Cardiac muscle cell (in vitro differentiated cells and primary cell): ENCODE measurements at regions not wholly inside any gene's neighbourhood (a gene's known extent, or its start where the extent isn't known, plus 50 kb on each side); places are given as distances from the start of the nearest gene placed in this dataset.

Experiments
- DNase-seq, 2 donors: peaks; one replicate each; pipeline versions ENCODE4 v3.0.0 to v3.0.0-alpha.2; 2010 to 2017; ENCODE audit warnings: low read depth in 1 of 2, low spot score in 1 of 2
- H3K27ac ChIP-seq: fragments of 200-600 bp; sonication (generic); 2 replicates; pipeline ENCODE4 v1.5.1; 2016
- H3K27me3 ChIP-seq: fragments of 200-600 bp; sonication (generic); 2 replicates; pipeline ENCODE4 v1.6.0; 2016; ENCODE audit warnings: control low read depth
- H3K36me3 ChIP-seq: fragments of 200-600 bp; sonication (generic); 2 replicates; pipeline ENCODE4 v1.5.1; 2016; ENCODE audit warnings: control low read depth
- H3K4me1 ChIP-seq: fragments of 200-600 bp; sonication (generic); 2 replicates; pipeline ENCODE4 v1.8.1; 2017; ENCODE audit warnings: low read depth, mild to moderate bottlenecking, mixed run types
- H3K4me3 ChIP-seq: fragments of 200-600 bp; sonication (generic); 2 replicates; pipeline ENCODE4 v1.5.1; 2016; ENCODE audit warnings: mild to moderate bottlenecking
- H3K9me3 ChIP-seq: fragments of 200-600 bp; sonication (generic); 2 replicates; pipeline ENCODE4 v1.5.1; 2017; ENCODE audit warnings: low read depth, mild to moderate bottlenecking, control low read depth
- CTCF ChIP-seq: IDR thresholded peaks from 2 replicates; pipeline ENCODE4 v1.5.1; 2012; ENCODE audit warnings: low read depth, mild to moderate bottlenecking, low read length

- DNase-seq, result no peak
- Histone ChIP-seq H3K27ac (no peak overlapping the region), H3K4me1 (no peaks in the 10 kb centered on the region), H3K36me3 (no peaks in the 10 kb centered on the region), H3K27me3 (no peaks in the 10 kb centered on the region), H3K4me3 (no peak overlapping the region), H3K9me3 (no peaks in the 10 kb centered on the region)
- no peak for TF ChIP-seq CTCF
Measured at GRCh38 chrX:142076633-142077032, 128.5 kb downstream of the MAGEC2 start.

GRCh38 chrX:142068365-142068764 is 136.7 kb downstream of the MAGEC2 start:
- Histone ChIP-seq H3K27me3 (no peaks in the 10 kb centered on the region), H3K36me3 (no peaks in the 10 kb centered on the region), H3K4me1 (no peaks in the 10 kb centered on the region), H3K9me3 (no peaks in the 10 kb centered on the region), H3K27ac (no peak overlapping the region), H3K4me3 (no peak overlapping the region)
- no peak for TF ChIP-seq CTCF
- DNase-seq, result no peak

- no peak for TF ChIP-seq CTCF
- H3K36me3 ChIP-seq, result no peaks in the 10 kb centered on the region
- no peak overlapping the region for H3K4me3 ChIP-seq
- no peak for DNase-seq
- no peaks in the 10 kb centered on the region for H3K27me3 ChIP-seq
- H3K9me3 ChIP-seq, result no peaks in the 10 kb centered on the region
- H3K27ac ChIP-seq, result no peak overlapping the region
- H3K4me1 ChIP-seq, result no peaks in the 10 kb centered on the region
Measured at GRCh38 chrX:142060191-142060590, 144.9 kb downstream of the MAGEC2 start.

- Histone ChIP-seq H3K9me3 (no peaks in the 10 kb centered on the region), H3K4me3 (no peak overlapping the region), H3K36me3 (no peaks in the 10 kb centered on the region)
Measured at GRCh38 chrX:142054094-142054493, 150.4 kb downstream of the MAGEC1 start.

GRCh38 chrX:142052238-142052637 is 148.5 kb downstream of the MAGEC1 start:
- no peaks in the 10 kb centered on the region for H3K9me3 ChIP-seq
- H3K27ac ChIP-seq, result no peak overlapping the region
- no peak for DNase-seq
- no peak for TF ChIP-seq CTCF
- no peaks in the 10 kb centered on the region for H3K4me1 ChIP-seq
- no peak overlapping the region for H3K4me3 ChIP-seq
- H3K27me3 ChIP-seq, result no peaks in the 10 kb centered on the region
- no peaks in the 10 kb centered on the region for H3K36me3 ChIP-seq

More at GRCh38 chrX:142054094-142054493, 150.4 kb downstream of the MAGEC1 start:
- Histone ChIP-seq H3K27me3 (no peaks in the 10 kb centered on the region), H3K27ac (no peak overlapping the region), H3K4me1 (no peaks in the 10 kb centered on the region)
- DNase-seq, result no peak
- TF ChIP-seq CTCF, result no peak

GRCh38 chrX:142043196-142043595 is 139.5 kb downstream of the MAGEC1 start:
- Histone ChIP-seq H3K4me3 (no peak overlapping the region), H3K9me3 (no peaks in the 10 kb centered on the region), H3K27me3 (no peaks in the 10 kb centered on the region), H3K4me1 (no peaks in the 10 kb centered on the region), H3K27ac (no peak overlapping the region), H3K36me3 (no peaks in the 10 kb centered on the region)
- no peak for TF ChIP-seq CTCF
- DNase-seq, result no peak
